DND-41 (cell line): ENCODE measurements at regions not wholly inside any gene's neighbourhood (a gene's known extent, or its start where the extent isn't known, plus 50 kb on each side); places are given as distances from the start of the nearest gene placed in this dataset.

Experiments
- ATAC-seq: fragments of 200-7000 bp; cut with Tn5 transposase; 3 replicates; pipeline ENCODE4 v1.9.1; 2021; ENCODE audit warnings: low read depth; ENCODE audit not compliant: insufficient read depth
- DNase-seq: peaks from one replicate; pipeline ENCODE4 v3.0.0-alpha.2; 2020
- H2AFZ ChIP-seq: 2 replicates; pipeline ENCODE4 v1.6.0; 2012; ENCODE audit warnings: low read depth, low read length
- H3K27ac ChIP-seq: 2 replicates; pipeline ENCODE4 v1.5.1; 2012; ENCODE audit warnings: low read length, inconsistent platforms
- H3K27me3 ChIP-seq: fragments of 200-600 bp; sonication (generic); 2 replicates; pipeline ENCODE4 v1.6.0; 2012; ENCODE audit warnings: low read length, mild to moderate bottlenecking, inconsistent platforms; ENCODE audit not compliant: insufficient read depth, poor library complexity
- H3K36me3 ChIP-seq: 2 replicates; pipeline ENCODE4 v1.5.1; 2012; ENCODE audit warnings: low read length, inconsistent platforms; ENCODE audit not compliant: insufficient read depth
- H3K4me1 ChIP-seq: 2 replicates; pipeline ENCODE4 v1.5.1; 2012; ENCODE audit warnings: mild to moderate bottlenecking, low read length; ENCODE audit not compliant: insufficient read depth
- H3K4me2 ChIP-seq: 2 replicates; pipeline ENCODE4 v1.6.0; 2012; ENCODE audit warnings: mild to moderate bottlenecking, moderate library complexity, low read length, inconsistent platforms; ENCODE audit not compliant: insufficient read depth
- H3K4me3 ChIP-seq, 2 experiments: fragments of 200-600 bp in 1 of 2; shearing (Covaris generic) in 1 of 2; 2 replicates each; pipeline ENCODE4 v1.5.1; 2012 to 2016; ENCODE audit warnings: inconsistent platforms in 2 of 2, low read length in 2 of 2, mild to moderate bottlenecking in 2 of 2, low read depth in 1 of 2, moderate library complexity in 1 of 2
- H3K79me2 ChIP-seq: 2 replicates; pipeline ENCODE4 v1.6.0; 2012; ENCODE audit warnings: low read length, inconsistent platforms; ENCODE audit not compliant: insufficient read depth
- H3K9ac ChIP-seq: 2 replicates; pipeline ENCODE4 v1.6.0; 2012; ENCODE audit warnings: low read depth, mild to moderate bottlenecking, inconsistent platforms, low read length, moderate library complexity
- H3K9me3 ChIP-seq: 2 replicates; pipeline ENCODE4 v1.5.1; 2012; ENCODE audit warnings: low read length, moderate library complexity, mild to moderate bottlenecking, inconsistent platforms; ENCODE audit not compliant: insufficient read depth, severe bottlenecking
- H4K20me1 ChIP-seq: 2 replicates; pipeline ENCODE4 v1.6.0; 2012; ENCODE audit warnings: low read length; ENCODE audit not compliant: insufficient read depth
- CTCF ChIP-seq: IDR thresholded peaks from 2 replicates; pipeline ENCODE4 v1.5.1; 2012; ENCODE audit warnings: borderline replicate concordance, low read length, moderate library complexity, mild to moderate bottlenecking; ENCODE audit not compliant: poor library complexity, severe bottlenecking; ENCODE audit errors: extremely low read depth
- EZH2 ChIP-seq: IDR thresholded peaks from 3 replicates; pipeline ENCODE4 v1.6.1; 2012; ENCODE audit warnings: borderline replicate concordance, low read depth, mild to moderate bottlenecking, moderate library complexity, low read length, inconsistent platforms; ENCODE audit not compliant: severe bottlenecking

DNA sequence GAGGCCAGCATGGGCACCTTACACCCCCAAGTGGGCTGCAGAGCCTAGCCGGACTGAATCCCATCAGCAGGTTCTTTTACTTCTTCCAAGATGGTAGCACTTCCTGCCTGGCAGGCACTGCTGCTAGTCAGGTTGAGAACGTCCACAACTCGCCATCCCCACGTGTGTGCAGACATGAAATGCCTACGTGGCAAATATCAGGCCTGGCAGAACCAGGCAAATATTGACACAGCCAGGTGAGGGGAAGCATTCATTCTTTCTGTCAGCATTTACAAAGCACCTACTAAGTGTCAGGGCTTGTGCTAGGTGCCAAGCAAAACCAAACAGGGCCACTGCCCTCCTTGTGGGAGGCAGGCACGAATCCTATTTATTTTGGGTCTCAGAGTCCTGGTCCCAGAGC, 52.3 kb upstream of the SIM2 start:
- Histone ChIP-seq H3K4me3 (no peak overlapping the region), H3K27ac (no peak overlapping the region), H3K79me2 (no peaks in the 10 kb centered on the region), H3K4me1 (no peaks in the 10 kb centered on the region), H4K20me1 (no peaks in the 10 kb centered on the region), H3K36me3 (no peaks in the 10 kb centered on the region), H3K9ac (no peak overlapping the region), H2AFZ (no peak overlapping the region), H3K9me3 (no peaks in the 10 kb centered on the region), H3K27me3 (no peaks in the 10 kb centered on the region), H3K4me2 (no peak overlapping the region)
- no peak for DNase-seq
- TF ChIP-seq CTCF (no peak), EZH2 (no peak)
- ATAC-seq: no peak

DNA sequence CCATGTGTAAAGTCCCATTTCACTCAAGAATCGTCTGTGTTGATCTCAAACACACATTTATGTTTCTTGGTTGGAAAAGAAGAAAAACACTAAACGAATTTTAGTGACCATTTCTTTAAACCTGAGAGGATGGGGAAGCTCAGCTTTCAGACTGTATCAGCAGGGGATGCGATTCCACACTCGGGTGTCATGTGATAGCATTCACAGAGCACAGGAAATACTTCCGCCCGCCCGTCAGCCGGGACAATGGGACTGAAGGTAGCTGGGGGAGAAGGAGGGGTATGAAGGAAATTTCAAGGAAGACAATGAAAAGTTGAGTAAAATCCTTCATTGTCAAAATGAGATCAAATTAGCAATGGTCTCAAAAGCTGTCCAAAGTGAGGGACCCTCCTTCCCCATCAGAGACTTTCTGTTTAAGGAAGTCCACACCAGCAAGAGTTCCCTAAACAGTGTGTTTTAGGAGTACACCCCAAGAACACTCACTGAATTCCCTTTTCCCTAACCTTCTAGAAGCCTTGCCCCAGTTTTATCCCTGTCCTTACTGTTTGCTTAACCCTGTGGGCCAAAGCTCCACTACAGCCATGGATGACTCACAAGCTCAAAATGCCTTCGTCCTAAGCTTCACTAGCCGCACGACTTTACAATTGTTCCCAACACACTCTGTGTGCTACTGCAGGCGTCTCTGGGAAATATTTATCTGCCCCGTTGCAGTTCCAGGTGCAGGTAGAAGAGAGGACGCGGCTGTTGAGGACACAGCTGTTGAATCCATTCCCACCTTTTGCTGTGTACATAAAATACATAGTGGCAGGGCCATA, 51.4 kb upstream of the SIM2 start:
- Histone ChIP-seq H4K20me1 (no peaks in the 10 kb centered on the region), H3K4me2 (no peak overlapping the region), H2AFZ (no peak overlapping the region), H3K27me3 (no peaks in the 10 kb centered on the region), H3K27ac (no peak overlapping the region), H3K4me3 (no peak overlapping the region), H3K9ac (no peak overlapping the region), H3K4me1 (no peaks in the 10 kb centered on the region), H3K36me3 (no peaks in the 10 kb centered on the region), H3K9me3 (no peaks in the 10 kb centered on the region), H3K79me2 (no peaks in the 10 kb centered on the region)
- DNase-seq: no peak
- no peak for TF ChIP-seq CTCF
- no peak for TF ChIP-seq EZH2
- ATAC-seq: no peak
